WTC11 (cell line): ENCODE measurements at regions not wholly inside any gene's neighbourhood (a gene's known extent, or its start where the extent isn't known, plus 50 kb on each side); places are given as distances from the start of the nearest gene placed in this dataset.

Experiments
- ATAC-seq: fragments of 200-7000 bp; cut with Tn5 transposase; 2 replicates; pipeline ENCODE4 v1.10.0; 2021; ENCODE audit warnings: mild to moderate bottlenecking, moderate library complexity
- CTCF ChIA-PET: fragments of 300-600 bp; sonication (Branson Sonifier 250); formaldehyde crosslinking; loops from one replicate; lab custom pipeline; 2021; ENCODE audit warnings: antibody characterized with exemption; lab: Charles Lee
- POLR2A ChIA-PET: fragments of 350-600 bp; sonication (Branson Sonifier 250); formaldehyde crosslinking; loops from one replicate; lab custom pipeline; 2021; ENCODE audit warnings: antibody characterized with exemption; lab: Charles Lee
- DNase-seq: peaks from one replicate; pipeline ENCODE4 v3.0.0; 2021; ENCODE audit warnings: low spot score
- H3K27ac Mint-ChIP-seq: 2 replicates; pipeline ENCODE4 v1.8.0; 2021; ENCODE audit warnings: mixed read lengths
- H3K27me3 Mint-ChIP-seq: 2 replicates; pipeline ENCODE4 v1.8.0; 2021; ENCODE audit warnings: low read depth, mild to moderate bottlenecking, moderate library complexity, mixed read lengths
- H3K36me3 Mint-ChIP-seq: 2 replicates; pipeline ENCODE4 v1.8.0; 2021; ENCODE audit warnings: mixed read lengths
- H3K4me1 Mint-ChIP-seq: 2 replicates; pipeline ENCODE4 v1.8.0; 2022; ENCODE audit warnings: mixed read lengths
- H3K4me3 Mint-ChIP-seq: 2 replicates; pipeline ENCODE4 v1.8.0; 2021; ENCODE audit warnings: mild to moderate bottlenecking, moderate library complexity, mixed read lengths
- H3K9me3 Mint-ChIP-seq: 2 replicates; pipeline ENCODE4 v1.8.0; 2021; ENCODE audit warnings: mixed read lengths
- ATF1 ChIP-seq: sonication (generic); formaldehyde crosslinking; IDR thresholded peaks from 2 replicates; pipeline ENCODE4 v1.8.1; 2023; ENCODE audit warnings: mild to moderate bottlenecking, moderate library complexity, missing genetic modification reagents
- CREB1 ChIP-seq: sonication (generic); formaldehyde crosslinking; IDR thresholded peaks from 2 replicates; pipeline ENCODE4 v1.8.0; 2023; ENCODE audit warnings: mild to moderate bottlenecking, missing genetic modification reagents
- CREM ChIP-seq: sonication (generic); formaldehyde crosslinking; IDR thresholded peaks from 2 replicates; pipeline ENCODE4 v1.8.1; 2022; ENCODE audit warnings: mild to moderate bottlenecking, missing genetic modification reagents, moderate library complexity
- E2F4 ChIP-seq: sonication (generic); formaldehyde crosslinking; IDR thresholded peaks from 2 replicates; pipeline ENCODE4 v1.8.1; 2022; ENCODE audit warnings: low read depth, mild to moderate bottlenecking, moderate library complexity, missing genetic modification reagents, borderline replicate concordance
- E2F5 ChIP-seq: sonication (generic); formaldehyde crosslinking; IDR thresholded peaks from 2 replicates; pipeline ENCODE4 v1.8.1; 2022; ENCODE audit warnings: mild to moderate bottlenecking, moderate library complexity, missing genetic modification reagents
- ELF4 ChIP-seq: sonication (generic); formaldehyde crosslinking; IDR thresholded peaks from 2 replicates; pipeline ENCODE4 v1.8.1; 2022; ENCODE audit warnings: low read depth, mild to moderate bottlenecking, moderate library complexity, missing genetic modification reagents
- EMX1 ChIP-seq: fragments of 250-450 bp; sonication (Bioruptor Pico); IDR thresholded peaks from 2 replicates; pipeline ENCODE4 v1.8.0; 2021; ENCODE audit warnings: mild to moderate bottlenecking
- FOXP1 ChIP-seq: sonication (generic); formaldehyde crosslinking; IDR thresholded peaks from 2 replicates; pipeline ENCODE4 v1.8.0; 2022; ENCODE audit warnings: missing genetic modification reagents, mild to moderate bottlenecking, moderate library complexity, borderline replicate concordance
- FOXP4 ChIP-seq: sonication (generic); formaldehyde crosslinking; IDR thresholded peaks from 2 replicates; pipeline ENCODE4 v1.8.0; 2022; ENCODE audit warnings: mild to moderate bottlenecking, missing genetic modification reagents
- GTF2I ChIP-seq: fragments of 250-450 bp; sonication (Bioruptor Pico); conservative IDR thresholded peaks from 2 replicates; pipeline ENCODE4 v1.4.0; 2021; ENCODE audit warnings: mild to moderate bottlenecking
- IRF2 ChIP-seq: sonication (generic); formaldehyde crosslinking; IDR thresholded peaks from 2 replicates; pipeline ENCODE4 v1.8.0; 2022; ENCODE audit warnings: low read depth, missing genetic modification reagents, borderline replicate concordance
- JAZF1 ChIP-seq: fragments of 250-450 bp; sonication (Bioruptor Pico); IDR thresholded peaks from 2 replicates; pipeline ENCODE4 v1.9.0; 2021; ENCODE audit warnings: moderate library complexity, mild to moderate bottlenecking, inconsistent platforms
- KAT7 ChIP-seq: sonication (generic); formaldehyde crosslinking; IDR thresholded peaks from 2 replicates; pipeline ENCODE4 v1.8.1; 2023; ENCODE audit warnings: missing genetic modification reagents, mild to moderate bottlenecking, borderline replicate concordance
- MLX ChIP-seq: sonication (generic); formaldehyde crosslinking; IDR thresholded peaks from 2 replicates; pipeline ENCODE4 v1.8.1; 2023; ENCODE audit warnings: mild to moderate bottlenecking, missing genetic modification reagents, moderate library complexity
- NFATC4 ChIP-seq: fragments of 250-450 bp; sonication (Bioruptor Pico); IDR thresholded peaks from 2 replicates; pipeline ENCODE4 v1.9.0; 2021; ENCODE audit warnings: mild to moderate bottlenecking
- PREB ChIP-seq: sonication (generic); formaldehyde crosslinking; IDR thresholded peaks from 2 replicates; pipeline ENCODE4 v1.8.1; 2022; ENCODE audit warnings: mild to moderate bottlenecking, missing genetic modification reagents, moderate library complexity, borderline replicate concordance
- PRRX2 ChIP-seq: fragments of 250-450 bp; sonication (Bioruptor Pico); IDR thresholded peaks from 2 replicates; pipeline ENCODE4 v1.8.0; 2021; ENCODE audit warnings: mild to moderate bottlenecking
- RELA ChIP-seq: sonication (generic); formaldehyde crosslinking; IDR thresholded peaks from 2 replicates; pipeline ENCODE4 v1.8.1; 2022; ENCODE audit warnings: missing genetic modification reagents, mild to moderate bottlenecking, borderline replicate concordance
- RORB ChIP-seq: fragments of 250-450 bp; sonication (Bioruptor Pico); IDR thresholded peaks from 2 replicates; pipeline ENCODE4 v1.9.0; 2021; ENCODE audit warnings: mild to moderate bottlenecking
- SP1 ChIP-seq: sonication (generic); formaldehyde crosslinking; conservative IDR thresholded peaks from 2 replicates; pipeline ENCODE4 v1.8.1; 2022; ENCODE audit warnings: missing genetic modification reagents
- ZBTB21 ChIP-seq: sonication (generic); formaldehyde crosslinking; IDR thresholded peaks from 2 replicates; pipeline ENCODE4 v1.8.1; 2023; ENCODE audit warnings: mild to moderate bottlenecking, missing genetic modification reagents, borderline replicate concordance
- ZNF121 ChIP-seq: sonication (generic); formaldehyde crosslinking; IDR thresholded peaks from 2 replicates; pipeline ENCODE4 v1.8.0; 2023; ENCODE audit warnings: missing genetic modification reagents
- ZNF416 ChIP-seq: fragments of 250-450 bp; sonication (Bioruptor Pico); IDR thresholded peaks from 2 replicates; pipeline ENCODE4 v1.9.0; 2021; ENCODE audit warnings: mild to moderate bottlenecking, inconsistent platforms
- ZNF425 ChIP-seq: fragments of 250-450 bp; sonication (Bioruptor Pico); conservative IDR thresholded peaks from 2 replicates; pipeline ENCODE4 v1.9.0; 2021; ENCODE audit warnings: mild to moderate bottlenecking
- ZSCAN18 ChIP-seq: fragments of 250-450 bp; sonication (Bioruptor Pico); IDR thresholded peaks from 2 replicates; pipeline ENCODE4 v2.1.2; 2022; ENCODE audit warnings: mild to moderate bottlenecking, moderate library complexity

- DNase-seq (no peak), ATAC-seq (no peak)
- H3K27ac Mint-ChIP-seq = no peak overlapping the region
- H3K4me3 Mint-ChIP-seq = no peak overlapping the region
- H3K4me1 Mint-ChIP-seq = peaks cover 8% of the 10 kb centered on the region
- H3K36me3 Mint-ChIP-seq = no peaks in the 10 kb centered on the region; the same call in 1 of the 2 replicates
- no peaks in the 10 kb centered on the region for H3K27me3 Mint-ChIP-seq
- TF ChIP-seq RELA (CRISPR knock-in tag) (no peak), ZNF416 (CRISPR knock-in tag) (no peak), GTF2I (no peak), RORB (CRISPR knock-in tag) (no peak), PRRX2 (no peak), NFATC4 (CRISPR knock-in tag) (no peak), SP1 (CRISPR knock-in tag) (no peak), EMX1 (CRISPR knock-in tag) (no peak)
- CTCF ChIA-PET = no interaction called here
- POLR2A ChIA-PET = no interaction called here
- H3K9me3 Mint-ChIP-seq = peaks cover 4% of the 10 kb centered on the region
Observed at GRCh38 chr7:115731796-115732471, 298.6 kb downstream of the TFEC start.

- Mint-ChIP-seq H3K4me3 (no peak overlapping the region), H3K27ac (no peak overlapping the region), H3K27me3 (no peaks in the 10 kb centered on the region), H3K9me3 (no peaks in the 10 kb centered on the region), H3K36me3 (no peaks in the 10 kb centered on the region), H3K4me1 (peaks cover 8% of the 10 kb centered on the region)
- no peak for TF ChIP-seq ZNF425 (CRISPR knock-in tag)
- TF ChIP-seq MLX (CRISPR knock-in tag) = no peak
- TF ChIP-seq RORB (CRISPR knock-in tag) = no peak
- TF ChIP-seq KAT7 (CRISPR knock-in tag) = no peak
- TF ChIP-seq E2F4 (CRISPR knock-in tag) = no peak
- TF ChIP-seq JAZF1 (CRISPR knock-in tag) = no peak
- TF ChIP-seq ZNF121 = no peak
- no peak for TF ChIP-seq IRF2 (CRISPR knock-in tag)
- TF ChIP-seq GTF2I = no peak
- no peak for TF ChIP-seq E2F5
- no peak for TF ChIP-seq PREB (CRISPR knock-in tag)
- TF ChIP-seq CREM (CRISPR knock-in tag) = no peak
- TF ChIP-seq ATF1 (CRISPR knock-in tag) = no peak
- no peak for TF ChIP-seq FOXP1 (CRISPR knock-in tag)
- TF ChIP-seq ELF4 (CRISPR knock-in tag) = no peak
- no peak for TF ChIP-seq CREB1 (CRISPR knock-in tag)
- TF ChIP-seq ZSCAN18 (CRISPR knock-in tag) = no peak
- TF ChIP-seq ZBTB21 (CRISPR knock-in tag) = no peak
- TF ChIP-seq FOXP4 = no peak
- no peak for DNase-seq
- ChIA-PET CTCF (interaction anchor here (1.4 kb wide), 1 partner anchor 48 kb away, joined by 4 read pairs; no protein-coding TSS in a partner anchor), POLR2A (no interaction called here)
- no peak; the same call in 1 of the 2 replicates for ATAC-seq
Observed at GRCh38 chr7:115728518-115728917, 302.0 kb downstream of the TFEC start.
